GM23248 (cell line): ENCODE measurements at regions not wholly inside any gene's neighbourhood (a gene's known extent, or its start where the extent isn't known, plus 50 kb on each side); places are given as distances from the start of the nearest gene placed in this dataset.
A peak's percentile ranks its signal among the peaks of the same experiment; 100 is the strongest.

Experiments
- DNase-seq: peaks from one replicate; pipeline ENCODE4 v3.0.0-alpha.2; 2015
- H2AFZ ChIP-seq: fragments of 200-600 bp; sonication (generic); 2 replicates; pipeline ENCODE4 v1.6.1; 2016; ENCODE audit warnings: antibody characterized with exemption
- H3F3A ChIP-seq: fragments of 200-600 bp; sonication (generic); 2 replicates; pipeline ENCODE4 v1.6.1; 2016; ENCODE audit warnings: mild to moderate bottlenecking, antibody characterized with exemption, mixed run types; ENCODE audit not compliant: insufficient read depth
- H3K27ac ChIP-seq: fragments of 200-600 bp; sonication (generic); 2 replicates; pipeline ENCODE4 v1.5.1; 2016; ENCODE audit warnings: mild to moderate bottlenecking
- H3K27me3 ChIP-seq: fragments of 200-600 bp; sonication (generic); replicated peaks from 2 replicates; pipeline ENCODE4 v1.6.1; 2016; ENCODE audit warnings: mild to moderate bottlenecking; ENCODE audit not compliant: insufficient read depth
- H3K36me3 ChIP-seq: fragments of 200-600 bp; sonication (generic); 2 replicates; pipeline ENCODE4 v1.6.1; 2016; ENCODE audit warnings: low read depth, mild to moderate bottlenecking
- H3K4me1 ChIP-seq: fragments of 200-600 bp; sonication (generic); 2 replicates; pipeline ENCODE4 v1.6.1; 2016; ENCODE audit warnings: mild to moderate bottlenecking; ENCODE audit not compliant: insufficient read depth
- H3K4me2 ChIP-seq: fragments of 200-600 bp; sonication (generic); one replicate; pipeline ENCODE4 v1.6.1; 2016; ENCODE audit warnings: mild to moderate bottlenecking; ENCODE audit not compliant: unreplicated experiment
- H3K4me3 ChIP-seq: fragments of 200-600 bp; sonication (generic); 2 replicates; pipeline ENCODE4 v1.5.1; 2016; ENCODE audit warnings: mild to moderate bottlenecking
- H3K79me2 ChIP-seq: fragments of 200-600 bp; sonication (generic); 2 replicates; pipeline ENCODE4 v1.6.1; 2016; ENCODE audit warnings: mild to moderate bottlenecking; ENCODE audit not compliant: insufficient read depth
- H3K9ac ChIP-seq: fragments of 200-600 bp; sonication (generic); 2 replicates; pipeline ENCODE4 v1.6.1; 2016; ENCODE audit warnings: mild to moderate bottlenecking
- H3K9me2 ChIP-seq: fragments of 200-600 bp; sonication (generic); 2 replicates; pipeline ENCODE4 v1.6.1; 2016; ENCODE audit warnings: mixed run types, mild to moderate bottlenecking, moderate library complexity; ENCODE audit not compliant: insufficient read depth
- H3K9me3 ChIP-seq: fragments of 200-600 bp; sonication (generic); one replicate; pipeline ENCODE4 v1.6.1; 2017; ENCODE audit warnings: low read depth
- H4K20me1 ChIP-seq: fragments of 200-600 bp; sonication (generic); 2 replicates; pipeline ENCODE4 v1.6.0; 2016; ENCODE audit not compliant: insufficient read depth
- EZH2 ChIP-seq: fragments of 200-600 bp; sonication (generic); IDR thresholded peaks from 2 replicates; pipeline ENCODE4 v1.6.1; 2018; ENCODE audit warnings: antibody characterized with exemption, mild to moderate bottlenecking; ENCODE audit not compliant: insufficient read depth, poor library complexity, severe bottlenecking
- EZH2phosphoT487 ChIP-seq: fragments of 200-600 bp; sonication (generic); IDR thresholded peaks from 2 replicates; pipeline ENCODE4 v1.6.1; 2018; ENCODE audit warnings: antibody characterized with exemption, moderate library complexity, mild to moderate bottlenecking, low read depth; ENCODE audit not compliant: insufficient read depth
- WGBS, 2 experiments: methylation state at CpG; one replicate each; pipeline ENCODE4 v1.1.6; 2015 to 2017; ENCODE audit warnings: low lambda C conversion rate in 2 of 2, low coverage in 1 of 2; ENCODE audit errors: missing lambda C conversion rate in 2 of 2; 5-methylcytosine and 5-hydroxymethylcytosine counted together
- in situ Hi-C: fragments of 300-500 bp; cut with MboI; formaldehyde crosslinking; loops from 2 replicates; pipeline ENCODE4 v1.15.0; 2020

DNA sequence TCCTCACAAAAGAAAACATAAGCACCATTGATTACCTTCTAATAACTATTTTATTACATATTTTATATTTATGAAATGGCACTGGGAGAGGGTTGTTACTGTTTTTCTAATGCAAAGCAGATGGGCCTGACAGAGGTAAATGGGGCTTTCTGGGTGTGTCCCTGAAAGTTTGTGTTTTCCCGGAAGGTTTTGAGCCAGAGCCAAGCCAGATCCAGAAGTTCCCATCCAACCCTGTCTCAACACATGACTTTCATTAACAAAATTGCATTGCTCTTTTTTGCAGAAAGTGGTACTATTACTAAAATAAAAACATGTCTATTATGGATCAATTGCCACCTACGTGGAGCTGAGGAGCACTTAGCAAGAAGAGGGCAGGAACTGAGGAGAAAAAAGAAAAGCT, 181.3 kb downstream of the RAB28 start:
- Histone ChIP-seq H2AFZ (no peak overlapping the region), H3K79me2 (no peaks in the 10 kb centered on the region), H3K36me3 (no peaks in the 10 kb centered on the region), H3K4me1 (no peaks in the 10 kb centered on the region), H3K27ac (no peak overlapping the region), H3K27me3 (no peaks in the 10 kb centered on the region), H3K9ac (no peak overlapping the region), H3K4me2 (no peak overlapping the region), H3K9me2 (no peaks in the 10 kb centered on the region), H3K4me3 (no peak overlapping the region), H4K20me1 (no peaks in the 10 kb centered on the region), H3K9me3 (no peaks in the 10 kb centered on the region), H3F3A (no peaks in the 10 kb centered on the region)
- WGBS, 2 experiments: 7 to 14% methylated on average over 2 of the region's 2 CpGs
- in situ Hi-C loops: no loop called here
- DNase-seq: peak; percentile 40
- TF ChIP-seq EZH2phosphoT487 (no peak), EZH2 (no peak)

DNA sequence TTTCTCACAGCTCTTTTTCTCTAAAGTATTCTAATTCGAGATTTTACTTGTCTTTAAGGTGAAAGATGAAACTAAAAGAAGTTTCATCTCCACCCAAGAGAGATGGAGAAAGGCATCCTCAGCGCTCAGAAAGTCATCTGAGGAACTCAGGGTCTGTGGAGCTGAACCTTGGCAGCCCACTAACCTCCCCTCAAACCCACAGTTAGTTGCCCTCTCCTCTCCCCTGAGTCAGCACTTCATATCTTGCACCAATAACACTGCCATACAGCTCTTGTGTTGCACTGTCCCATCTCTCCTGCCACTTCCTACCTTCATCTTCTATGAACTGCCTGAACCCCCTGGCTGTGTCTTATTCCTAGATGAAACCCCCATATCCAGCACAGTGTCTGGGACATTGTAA, 184.8 kb downstream of the RAB28 start:
- Histone ChIP-seq H3K9ac (no peak overlapping the region), H3K9me2 (no peaks in the 10 kb centered on the region), H3K27me3 (no peaks in the 10 kb centered on the region), H3K79me2 (no peaks in the 10 kb centered on the region), H3K4me2 (no peak overlapping the region), H3K27ac (no peak overlapping the region), H3F3A (no peaks in the 10 kb centered on the region), H3K36me3 (no peaks in the 10 kb centered on the region), H3K9me3 (no peaks in the 10 kb centered on the region), H2AFZ (no peak overlapping the region), H3K4me3 (no peak overlapping the region), H4K20me1 (no peaks in the 10 kb centered on the region), H3K4me1 (no peaks in the 10 kb centered on the region)
- no peak for TF ChIP-seq EZH2
- in situ Hi-C loops: no loop called here
- WGBS, 2 experiments: 56 to 66% methylated on average over 2 of the region's 2 CpGs
- DNase-seq: no peak

DNA sequence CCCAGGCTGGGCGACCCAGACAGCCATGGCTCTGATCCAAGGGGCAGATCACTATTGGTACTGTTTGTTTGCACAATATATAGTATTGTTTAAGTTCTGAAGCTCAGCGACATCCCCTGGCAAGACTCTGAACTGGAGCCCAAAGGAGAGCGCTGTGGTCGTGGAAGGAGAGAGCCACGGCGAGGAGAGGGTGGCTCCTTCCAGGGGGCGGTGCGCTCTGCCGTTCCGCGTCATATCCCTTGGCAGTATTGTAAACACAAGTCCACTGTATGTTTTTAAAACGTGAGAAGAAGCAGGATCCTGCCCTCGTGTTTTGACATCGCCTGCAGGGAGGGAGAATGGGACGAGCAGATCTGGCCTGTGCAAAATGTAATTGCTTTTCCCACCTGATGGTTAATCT, 185.5 kb downstream of the RAB28 start:
- in situ Hi-C loops: no loop called here
- no peaks in the 10 kb centered on the region for H4K20me1 ChIP-seq
- WGBS, 2 experiments: 83 to 86% methylated on average over 15 of the region's 15 CpGs
- no peaks in the 10 kb centered on the region for H3K9me3 ChIP-seq
- H3K9me2 ChIP-seq: no peaks in the 10 kb centered on the region
- H3K27ac ChIP-seq: no peak overlapping the region
- H2AFZ ChIP-seq: no peak overlapping the region
- TF ChIP-seq EZH2phosphoT487 (no peak), EZH2 (no peak)
- H3F3A ChIP-seq: no peaks in the 10 kb centered on the region
- no peaks in the 10 kb centered on the region for H3K36me3 ChIP-seq
- H3K4me1 ChIP-seq: no peaks in the 10 kb centered on the region
- no peak overlapping the region for H3K4me3 ChIP-seq
- H3K9ac ChIP-seq: no peak overlapping the region
- H3K4me2 ChIP-seq: no peak overlapping the region
- DNase-seq: no peak
- H3K79me2 ChIP-seq: no peaks in the 10 kb centered on the region
- no peaks in the 10 kb centered on the region for H3K27me3 ChIP-seq

DNA sequence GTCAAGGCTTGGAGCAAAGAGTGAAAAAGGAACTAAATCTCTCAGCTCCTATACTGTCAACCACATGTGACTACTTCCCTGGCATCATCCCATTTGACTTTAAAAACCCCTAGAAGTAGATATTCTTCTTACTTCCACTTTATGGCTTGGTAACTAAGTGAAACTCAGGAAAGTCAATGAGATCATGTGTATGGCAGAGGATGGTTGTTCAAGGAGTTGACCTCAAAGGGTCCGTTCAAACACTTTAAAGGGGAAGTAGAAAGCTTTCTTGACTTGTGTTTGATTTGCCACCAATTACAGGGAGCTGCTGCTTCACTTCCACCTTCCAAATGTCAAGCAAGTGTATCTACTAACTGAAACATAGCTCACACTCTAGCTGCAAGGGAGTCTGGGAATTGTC, 187.2 kb downstream of the RAB28 start:
- no peak overlapping the region for H3K4me2 ChIP-seq
- no peaks in the 10 kb centered on the region for H3K9me3 ChIP-seq
- H3K4me1 ChIP-seq: no peaks in the 10 kb centered on the region
- no peak overlapping the region for H3K4me3 ChIP-seq
- WGBS, 2 experiments: 70 to 73% methylated on average over 1 of the region's 1 CpG
- no peaks in the 10 kb centered on the region for H3K9me2 ChIP-seq
- no peak overlapping the region for H3K27ac ChIP-seq
- no peak for TF ChIP-seq EZH2phosphoT487
- no peak for TF ChIP-seq EZH2
- no peaks in the 10 kb centered on the region for H3F3A ChIP-seq
- no peak overlapping the region for H3K9ac ChIP-seq
- DNase-seq: no peak
- H4K20me1 ChIP-seq: no peaks in the 10 kb centered on the region
- H3K36me3 ChIP-seq: no peaks in the 10 kb centered on the region
- H2AFZ ChIP-seq: no peak overlapping the region
- in situ Hi-C loops: no loop called here
- no peaks in the 10 kb centered on the region for H3K27me3 ChIP-seq
- H3K79me2 ChIP-seq: no peaks in the 10 kb centered on the region

DNA sequence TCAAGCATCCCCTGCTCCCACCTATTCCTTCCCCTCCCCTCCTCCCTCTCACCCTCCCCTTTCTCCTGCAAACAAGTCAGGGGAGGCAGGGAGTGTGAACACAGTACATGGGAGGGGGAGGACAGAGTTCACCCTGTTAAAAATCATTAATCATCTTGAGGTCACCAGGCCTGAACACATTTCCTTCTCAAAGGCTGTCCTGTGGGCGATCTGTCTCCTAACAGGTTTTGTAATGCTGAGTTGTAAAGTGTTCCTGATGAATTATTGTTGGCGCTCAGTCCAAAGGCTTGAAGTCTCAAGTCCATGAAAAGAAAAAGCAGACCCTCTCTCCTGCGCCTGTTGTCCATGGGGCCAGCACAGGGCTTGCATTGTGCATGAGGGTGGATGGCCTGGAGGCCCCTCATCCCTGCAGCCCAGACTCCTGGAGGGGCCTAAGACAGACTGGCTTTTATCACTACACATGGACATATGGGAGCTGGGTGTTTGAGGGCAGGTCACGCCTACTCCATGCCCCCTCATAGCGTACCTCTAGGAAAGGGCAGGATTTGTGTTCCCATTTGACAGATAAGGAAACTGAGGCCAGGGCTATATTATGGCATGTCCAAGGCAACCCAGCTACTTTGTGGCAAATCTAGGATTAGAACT, 189.1 kb downstream of the RAB28 start:
- WGBS, 2 experiments: 73 to 75% methylated on average over 5 of the region's 5 CpGs
- H2AFZ ChIP-seq: no peak overlapping the region
- no peaks in the 10 kb centered on the region for H3K36me3 ChIP-seq
- no peaks in the 10 kb centered on the region for H3K9me2 ChIP-seq
- H3K4me1 ChIP-seq: peaks cover 2% of the 10 kb centered on the region
- H4K20me1 ChIP-seq: no peaks in the 10 kb centered on the region
- no peak overlapping the region for H3K4me3 ChIP-seq
- TF ChIP-seq EZH2phosphoT487 (no peak), EZH2 (no peak)
- H3K79me2 ChIP-seq: no peaks in the 10 kb centered on the region
- no peaks in the 10 kb centered on the region for H3K9me3 ChIP-seq
- in situ Hi-C loops: no loop called here
- H3K4me2 ChIP-seq: no peak overlapping the region
- no peaks in the 10 kb centered on the region for H3F3A ChIP-seq
- no peak overlapping the region for H3K27ac ChIP-seq
- no peak for DNase-seq
- no peak overlapping the region for H3K9ac ChIP-seq
- H3K27me3 ChIP-seq: no peaks in the 10 kb centered on the region
